ENCODE measurements at regions not wholly inside any gene's neighbourhood (a gene's known extent, or its start where the extent isn't known, plus 50 kb on each side); places are given as distances from the start of the nearest gene placed in this dataset.

GRCh38 chr4:115374621-115375020, 261.2 kb upstream of the NDST4 start:
- 95% methylated on average over 4 of the region's 4 CpGs for WGBS (ENCODE audit: low lambda C conversion rate, missing lambda C conversion rate)
- H3K36me3 ChIP-seq (replicated peaks; ENCODE audit: insufficient read depth, low read depth), result no peaks in the 10 kb centered on the region
- no peak overlapping the region for H3K4me2 ChIP-seq
- no peaks in the 10 kb centered on the region for H3K4me1 ChIP-seq (ENCODE audit: insufficient read depth)
- no peak for TF ChIP-seq EZH2phosphoT487 (IDR thresholded peaks at IDR 0.05; ENCODE audit: low read depth, severe bottlenecking, unreplicated experiment)
- no peak for TF ChIP-seq CTCF (IDR thresholded peaks at IDR 0.05; ENCODE audit: poor library complexity)
- TF ChIP-seq EZH2 (IDR thresholded peaks at IDR 0.05; ENCODE audit: borderline replicate concordance), result no peak
- no peaks in the 10 kb centered on the region for H3K9me2 ChIP-seq (replicated peaks; ENCODE audit: insufficient read depth)
- no peak overlapping the region for H3K4me3 ChIP-seq
- H3K27ac ChIP-seq, result no peak overlapping the region
- H4K20me1 ChIP-seq (ENCODE audit: insufficient read depth, poor library complexity, severe bottlenecking), result no peaks in the 10 kb centered on the region
- no peaks in the 10 kb centered on the region for H3K79me2 ChIP-seq
- H3K27me3 ChIP-seq, result no peaks in the 10 kb centered on the region
- H2AFZ ChIP-seq, result no peak overlapping the region
- H3K9me3 ChIP-seq (ENCODE audit: low read depth), result no peaks in the 10 kb centered on the region
- no peak for DNase-seq (ENCODE audit: low spot score)

- Histone ChIP-seq H3K36me3 (replicated peaks; ENCODE audit: insufficient read depth, low read depth) (no peaks in the 10 kb centered on the region), H2AFZ (no peak overlapping the region), H3K4me3 (no peak overlapping the region), H3K27ac (no peak overlapping the region), H3K9me2 (replicated peaks; ENCODE audit: insufficient read depth) (no peaks in the 10 kb centered on the region), H3K27me3 (no peaks in the 10 kb centered on the region), H4K20me1 (ENCODE audit: insufficient read depth, poor library complexity, severe bottlenecking) (no peaks in the 10 kb centered on the region), H3K79me2 (no peaks in the 10 kb centered on the region), H3K4me1 (ENCODE audit: insufficient read depth) (no peaks in the 10 kb centered on the region), H3K9me3 (ENCODE audit: low read depth) (no peaks in the 10 kb centered on the region), H3K4me2 (no peak overlapping the region)
- no peak for TF ChIP-seq EZH2 (IDR thresholded peaks at IDR 0.05; ENCODE audit: borderline replicate concordance)
- TF ChIP-seq EZH2phosphoT487 (IDR thresholded peaks at IDR 0.05; ENCODE audit: low read depth, severe bottlenecking, unreplicated experiment), result no peak
- no peak for TF ChIP-seq CTCF (IDR thresholded peaks at IDR 0.05; ENCODE audit: poor library complexity)
- DNase-seq (ENCODE audit: low spot score), result no peak
- 90% methylated on average over 3 of the region's 3 CpGs for WGBS (ENCODE audit: low lambda C conversion rate, missing lambda C conversion rate)
Observed at GRCh38 chr4:115370490-115370889, 257.1 kb upstream of the NDST4 start.

- no peak for DNase-seq (ENCODE audit: low spot score)
- no peaks in the 10 kb centered on the region for H4K20me1 ChIP-seq (ENCODE audit: insufficient read depth, poor library complexity, severe bottlenecking)
Observed at GRCh38 chr4:115370012-115370411, 256.6 kb upstream of the NDST4 start.

More at GRCh38 chr4:115370012-115370411, 256.6 kb upstream of the NDST4 start:
- H3K79me2 ChIP-seq, result no peaks in the 10 kb centered on the region
- no peaks in the 10 kb centered on the region for H3K9me2 ChIP-seq (replicated peaks; ENCODE audit: insufficient read depth)
- no peak overlapping the region for H2AFZ ChIP-seq
- H3K4me1 ChIP-seq (ENCODE audit: insufficient read depth), result no peaks in the 10 kb centered on the region
- no peaks in the 10 kb centered on the region for H3K27me3 ChIP-seq
- H3K27ac ChIP-seq, result no peak overlapping the region
- 96% methylated on average over 3 of the region's 3 CpGs for WGBS (ENCODE audit: low lambda C conversion rate, missing lambda C conversion rate)
- no peak overlapping the region for H3K4me2 ChIP-seq
- no peaks in the 10 kb centered on the region for H3K36me3 ChIP-seq (replicated peaks; ENCODE audit: insufficient read depth, low read depth)
- TF ChIP-seq CTCF (IDR thresholded peaks at IDR 0.05; ENCODE audit: poor library complexity) (no peak), EZH2phosphoT487 (IDR thresholded peaks at IDR 0.05; ENCODE audit: low read depth, severe bottlenecking, unreplicated experiment) (no peak), EZH2 (IDR thresholded peaks at IDR 0.05; ENCODE audit: borderline replicate concordance) (no peak)
- no peak overlapping the region for H3K4me3 ChIP-seq
- no peaks in the 10 kb centered on the region for H3K9me3 ChIP-seq (ENCODE audit: low read depth)

Data from hepatocyte (in vitro differentiated cells).